GM21723 (cell line): ENCODE measurements at regions not wholly inside any gene's neighbourhood (a gene's known extent, or its start where the extent isn't known, plus 50 kb on each side); places are given as distances from the start of the nearest gene placed in this dataset.

Experiments used
- ATAC-seq: cut with Tn5 transposase; IDR thresholded peaks from one replicate; pipeline ENCODE4 v1.9.1; 2021; ENCODE audit warnings: mild to moderate bottlenecking, moderate library complexity; ENCODE audit not compliant: unreplicated experiment

- no peak for ATAC-seq
Observed at GRCh38 chr2:23198316-23199114, 186.5 kb upstream of the KLHL29 start.

GRCh38 chr2:23199115-23199918, 185.7 kb upstream of the KLHL29 start:
- no peak for ATAC-seq

GRCh38 chr2:23200068-23200786, 184.8 kb upstream of the KLHL29 start:
- no peak for ATAC-seq

GRCh38 chr2:23200787-23201114, 184.2 kb upstream of the KLHL29 start:
- ATAC-seq = no peak

GRCh38 chr2:23203383-23203782, 181.6 kb upstream of the KLHL29 start:
- ATAC-seq = no peak

GRCh38 chr2:23204685-23205242, 180.2 kb upstream of the KLHL29 start:
- ATAC-seq = no peak

GRCh38 chr2:23206650-23207049, 178.3 kb upstream of the KLHL29 start:
- ATAC-seq = no peak

GRCh38 chr2:23207871-23208270, 177.1 kb upstream of the KLHL29 start:
- no peak for ATAC-seq

GRCh38 chr2:23208339-23208738, 176.6 kb upstream of the KLHL29 start:
- ATAC-seq = no peak

- ATAC-seq = no peak
Observed at GRCh38 chr2:23209059-23209458, 175.9 kb upstream of the KLHL29 start.

- ATAC-seq = no peak
Observed at GRCh38 chr2:23211987-23212583, 172.9 kb upstream of the KLHL29 start.

- no peak for ATAC-seq
Observed at GRCh38 chr2:23213196-23213595, 171.8 kb upstream of the KLHL29 start.

- no peak for ATAC-seq
Observed at GRCh38 chr2:23215016-23215415, 170.0 kb upstream of the KLHL29 start.

GRCh38 chr2:23219666-23220065, 165.3 kb upstream of the KLHL29 start:
- ATAC-seq = no peak

- ATAC-seq = no peak
Observed at GRCh38 chr2:23220513-23221094, 164.4 kb upstream of the KLHL29 start.

- ATAC-seq = no peak
Observed at GRCh38 chr2:23221236-23221635, 163.7 kb upstream of the KLHL29 start.

GRCh38 chr2:23221901-23222300, 163.1 kb upstream of the KLHL29 start:
- ATAC-seq = no peak

GRCh38 chr2:23230885-23231284, 154.1 kb upstream of the KLHL29 start:
- ATAC-seq = no peak

GRCh38 chr2:23231865-23232264, 153.1 kb upstream of the KLHL29 start:
- no peak for ATAC-seq

GRCh38 chr2:23235292-23235691, 149.7 kb upstream of the KLHL29 start:
- no peak for ATAC-seq

- no peak for ATAC-seq
Observed at GRCh38 chr2:23235736-23236135, 149.2 kb upstream of the KLHL29 start.
